RWPE1 (cell line): ENCODE measurements at regions not wholly inside any gene's neighbourhood (a gene's known extent, or its start where the extent isn't known, plus 50 kb on each side); places are given as distances from the start of the nearest gene placed in this dataset.

Experiments used
- CTCF ChIA-PET: fragments of 350-600 bp; sonication (Branson Sonifier 250); formaldehyde crosslinking; extraction: SDS; loops from one replicate; lab custom pipeline; 2021; lab: Yijun Ruan, JAX
- POLR2A ChIA-PET: fragments of 400-600 bp; formaldehyde crosslinking; extraction: SDS; loops from one replicate; lab custom pipeline; 2020; ENCODE audit warnings: antibody characterized with exemption; ENCODE audit not compliant: low non-redundant PET; lab: Yijun Ruan, JAX
- DNase-seq: peaks from one replicate; pipeline ENCODE4 v3.0.0; 2012; ENCODE audit warnings: low spot score
- H3K27ac ChIP-seq: fragments of 450-650 bp; 2 replicates; pipeline ENCODE4 v1.5.1; 2017
- CTCF ChIP-seq: fragments of 450-650 bp; conservative IDR thresholded peaks from 2 replicates; pipeline ENCODE4 v1.5.1; 2017; ENCODE audit warnings: low read depth, mild to moderate bottlenecking

GRCh38 chr3:76463501-76463900, 576.4 kb upstream of the ROBO2 start:
- POLR2A ChIA-PET: no interaction called here

GRCh38 chr3:76470285-76470684, 569.6 kb upstream of the ROBO2 start:
- no peak overlapping the region for H3K27ac ChIP-seq
- TF ChIP-seq CTCF: no peak
- CTCF ChIA-PET: no interaction called here
- POLR2A ChIA-PET: no interaction called here
- no peak for DNase-seq

More at GRCh38 chr3:76463501-76463900, 576.4 kb upstream of the ROBO2 start:
- H3K27ac ChIP-seq: no peak overlapping the region
- CTCF ChIA-PET: no interaction called here
- no peak for DNase-seq
- no peak for TF ChIP-seq CTCF

GRCh38 chr3:76474632-76475031, 565.3 kb upstream of the ROBO2 start:
- DNase-seq: no peak
- H3K27ac ChIP-seq: no peak overlapping the region
- CTCF ChIA-PET: interaction anchor here (0.7 kb wide), 1 partner anchor 1344 kb away, joined by 5 read pairs; no protein-coding TSS in a partner anchor
- no peak for TF ChIP-seq CTCF
- POLR2A ChIA-PET: no interaction called here

- H3K27ac ChIP-seq: no peak overlapping the region
- CTCF ChIA-PET: no interaction called here
- no peak for TF ChIP-seq CTCF
- DNase-seq: no peak
- POLR2A ChIA-PET: no interaction called here
These were observed 560.7 kb upstream of the ROBO2 start for GRCh38 chr3:76479161-76479650.

GRCh38 chr3:76482510-76482909, 557.4 kb upstream of the ROBO2 start:
- H3K27ac ChIP-seq: no peak overlapping the region
- TF ChIP-seq CTCF: no peak
- no peak for DNase-seq
- CTCF ChIA-PET: no interaction called here
- POLR2A ChIA-PET: no interaction called here

- no peak for TF ChIP-seq CTCF
- DNase-seq: no peak
- CTCF ChIA-PET: no interaction called here
- no peak overlapping the region for H3K27ac ChIP-seq
- POLR2A ChIA-PET: no interaction called here
These were observed 552.5 kb upstream of the ROBO2 start for GRCh38 chr3:76487446-76487845.
